Urothelium cell line (cell line): ENCODE measurements at regions not wholly inside any gene's neighbourhood (a gene's known extent, or its start where the extent isn't known, plus 50 kb on each side); places are given as distances from the start of the nearest gene placed in this dataset.

Source experiments
- DNase-seq: peaks from one replicate; pipeline ENCODE4 v3.0.0; 2011; ENCODE audit warnings: low spot score, mixed read lengths
- FAIRE-seq: peaks from 2 replicates; lab custom pipeline; 2011; peaks lifted over from hg19 to GRCh38; lab: Jason Lieb, UNC

- FAIRE-seq (peak; percentile 79), DNase-seq (no peak)
Measured at GRCh38 chr5:1708592-1709141, 91.0 kb downstream of the MRPL36 start.

GRCh38 chr5:1707467-1707866 lies 92.2 kb downstream of the MRPL36 start:
- FAIRE-seq (no peak), DNase-seq (no peak)

GRCh38 chr5:1706428-1706827 lies 93.2 kb downstream of the MRPL36 start:
- no peak for FAIRE-seq
- no peak for DNase-seq

GRCh38 chr5:1706021-1706420 lies 93.6 kb downstream of the MRPL36 start:
- DNase-seq (no peak), FAIRE-seq (peak; percentile 32)

GRCh38 chr5:1704676-1705075 lies 95.0 kb downstream of the MRPL36 start:
- FAIRE-seq (no peak), DNase-seq (no peak)

GRCh38 chr5:1704266-1704665 lies 95.4 kb downstream of the MRPL36 start:
- DNase-seq = no peak

GRCh38 chr5:1703352-1704050 lies 96.1 kb downstream of the MRPL36 start:
- FAIRE-seq = no peak
- DNase-seq = no peak

More at GRCh38 chr5:1704266-1704665, 95.4 kb downstream of the MRPL36 start:
- FAIRE-seq = no peak

GRCh38 chr5:1702318-1702717 lies 97.3 kb downstream of the MRPL36 start:
- no peak for FAIRE-seq
- DNase-seq = no peak

- DNase-seq (no peak), FAIRE-seq (no peak)
Measured at GRCh38 chr5:1701884-1702283, 97.8 kb downstream of the MRPL36 start.

GRCh38 chr5:1701216-1701864 lies 98.3 kb downstream of the MRPL36 start:
- DNase-seq (no peak), FAIRE-seq (no peak)

GRCh38 chr5:1699394-1699793 lies 100.2 kb downstream of the MRPL36 start:
- no peak for DNase-seq
- FAIRE-seq = no peak

- no peak for FAIRE-seq
- no peak for DNase-seq
Measured at GRCh38 chr5:1698589-1699316, 100.9 kb downstream of the MRPL36 start.

GRCh38 chr5:1692381-1692780 lies 107.3 kb downstream of the MRPL36 start:
- no peak for DNase-seq
- FAIRE-seq = no peak

- DNase-seq = no peak
- FAIRE-seq = no peak
Measured at GRCh38 chr5:1687301-1687970, 112.2 kb downstream of the MRPL36 start.

GRCh38 chr5:1686016-1686802 lies 113.4 kb downstream of the MRPL36 start:
- no peak for FAIRE-seq
- no peak for DNase-seq

GRCh38 chr5:1685066-1685465 lies 114.6 kb downstream of the MRPL36 start:
- FAIRE-seq (no peak), DNase-seq (no peak)

GRCh38 chr5:1681955-1682354 lies 117.7 kb downstream of the MRPL36 start:
- no peak for DNase-seq

GRCh38 chr5:1673042-1673677 lies 126.5 kb downstream of the MRPL36 start:
- FAIRE-seq (no peak), DNase-seq (no peak)

More at GRCh38 chr5:1681955-1682354, 117.7 kb downstream of the MRPL36 start:
- no peak for FAIRE-seq

- DNase-seq = no peak
- no peak for FAIRE-seq
Measured at GRCh38 chr5:1672396-1672795, 127.2 kb downstream of the MRPL36 start.

GRCh38 chr5:1671351-1671750 lies 128.3 kb downstream of the MRPL36 start:
- no peak for FAIRE-seq

More at GRCh38 chr5:1671351-1671750, 128.3 kb downstream of the MRPL36 start:
- no peak for DNase-seq
